SK-N-SH (cell line): ENCODE measurements at regions not wholly inside any gene's neighbourhood (a gene's known extent, or its start where the extent isn't known, plus 50 kb on each side); places are given as distances from the start of the nearest gene placed in this dataset.

Source experiments
- CTCF ChIP-seq: fragments of 200-600 bp; sonication (generic); IDR thresholded peaks from 2 replicates; pipeline ENCODE4 v1.6.1; 2017; ENCODE audit warnings: antibody characterized with exemption, mild to moderate bottlenecking, moderate library complexity
- EP300 ChIP-seq, 2 experiments: IDR thresholded peaks; 2 replicates each; pipeline versions ENCODE4 v1.4.0 to v1.6.1; 2012; ENCODE audit warnings: borderline replicate concordance in 1 of 2, low read depth in 1 of 2, low read length in 1 of 2
- FOXJ3 ChIP-seq: sonication (generic); formaldehyde crosslinking; IDR thresholded peaks from 2 replicates; pipeline ENCODE4 v1.5.1; 2020; ENCODE audit warnings: mild to moderate bottlenecking, missing genetic modification reagents
- RAD21 ChIP-seq: IDR thresholded peaks from 2 replicates; pipeline ENCODE4 v1.6.1; 2012; ENCODE audit warnings: mild to moderate bottlenecking, low read length
- RCOR1 ChIP-seq: fragments of 150-350 bp; IDR thresholded peaks from 2 replicates; pipeline ENCODE4 v1.6.1; 2017; ENCODE audit warnings: antibody characterized with exemption, low read length
- SIN3A ChIP-seq: IDR thresholded peaks from 2 replicates; pipeline ENCODE4 v1.6.1; 2012; ENCODE audit warnings: low read depth, mild to moderate bottlenecking, low read length, moderate library complexity, borderline replicate concordance
- SMC3 ChIP-seq: IDR thresholded peaks from 2 replicates; pipeline ENCODE4 v1.6.1; 2012; ENCODE audit warnings: low read depth, low read length, improper control_type of control experiment
- YY1 ChIP-seq: IDR thresholded peaks from 2 replicates; pipeline ENCODE4 v1.4.0; 2012; ENCODE audit warnings: low read depth, mild to moderate bottlenecking
- ZBTB33 ChIP-seq: IDR thresholded peaks from 2 replicates; pipeline ENCODE4 v1.4.0; 2012; ENCODE audit warnings: low read depth, borderline replicate concordance
- TF ChIP-seq, protein P1 (sequence below): IDR thresholded peaks from 2 replicates; pipeline ENCODE4 v1.4.0; 2012; ENCODE audit warnings: low read depth

DNA sequence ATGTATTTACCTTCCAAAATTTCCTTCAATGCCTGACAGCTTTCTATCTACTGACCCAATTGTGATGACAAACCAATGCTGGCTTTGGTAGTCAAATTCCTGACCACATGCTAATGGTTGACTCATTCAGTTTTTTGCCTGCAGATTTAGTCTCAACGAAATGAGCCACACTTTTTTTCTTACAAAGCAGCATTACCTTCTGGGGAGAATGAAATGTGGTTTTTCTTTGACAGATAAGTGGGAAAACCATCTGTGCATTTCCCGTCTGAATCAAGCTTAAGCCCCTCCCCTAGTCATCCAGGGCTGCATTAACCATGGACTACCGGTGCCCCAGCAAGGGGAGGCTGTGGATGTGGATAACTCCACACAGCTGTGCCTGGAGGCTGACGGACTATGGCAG is 99.6 kb upstream of the TAF11L2 start:
- no peak for TF ChIP-seq RAD21
- TF ChIP-seq YY1, result no peak
- TF ChIP-seq CTCF, result no peak
- TF ChIP-seq, protein P1, sequence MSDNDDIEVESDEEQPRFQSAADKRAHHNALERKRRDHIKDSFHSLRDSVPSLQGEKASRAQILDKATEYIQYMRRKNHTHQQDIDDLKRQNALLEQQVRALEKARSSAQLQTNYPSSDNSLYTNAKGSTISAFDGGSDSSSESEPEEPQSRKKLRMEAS, result peak; percentile 59; the same call in 1 of the 2 replicates
- TF ChIP-seq FOXJ3 (CRISPR knock-in tag), result no peak
- no peak for TF ChIP-seq SMC3
- TF ChIP-seq EP300 (IDR thresholded peaks at IDR 0.05; ENCODE audit: borderline replicate concordance in 1 of 2, low read depth in 1 of 2, low read length in 1 of 2), result peak in 1 of 2 experiments; percentile 74; a peak in 2 of 4 replicates
- TF ChIP-seq ZBTB33, result no peak
- TF ChIP-seq SIN3A, result no peak
- no peak for TF ChIP-seq RCOR1
